Panc1 (cell line): ENCODE measurements at regions not wholly inside any gene's neighbourhood (a gene's known extent, or its start where the extent isn't known, plus 50 kb on each side); places are given as distances from the start of the nearest gene placed in this dataset.
"Not testable (repeated sequence)": the region's sequence is repeated elsewhere in the genome, so short reads cannot be mapped to it uniquely, and the experiment has no call there.

Source experiments
- ATAC-seq: fragments of 200-7000 bp; cut with Tn5 transposase; 2 replicates; pipeline ENCODE4 v1.9.1; 2020; ENCODE audit warnings: mild to moderate bottlenecking, moderate library complexity
- BruUV-seq: library from RNA; stranded (reverse); fragments of 400-500 nt; replicated peaks from 2 replicates; lab custom pipeline; 2021; lab: Mats Ljungman, UMichigan
- CTCF ChIA-PET: fragments of 300-600 bp; sonication (Branson Sonifier 250); formaldehyde crosslinking; loops from one replicate; lab custom pipeline; 2022; ENCODE audit warnings: antibody characterized with exemption; lab: Charles Lee
- POLR2A ChIA-PET: fragments of 300-600 bp; sonication (Branson Sonifier 250); formaldehyde crosslinking; loops from one replicate; lab custom pipeline; 2022; ENCODE audit warnings: antibody characterized with exemption; lab: Charles Lee
- DNase-seq: peaks from one replicate; pipeline ENCODE4 v3.0.0-alpha.2; 2010; ENCODE audit warnings: low read depth, low spot score
- H3K27ac ChIP-seq: 2 replicates; pipeline ENCODE4 v1.5.1; 2011; ENCODE audit warnings: mild to moderate bottlenecking, low read length, inconsistent platforms
- H3K27me3 ChIP-seq: fragments of 200-500 bp; sonication (Bioruptor generic); 2 replicates; pipeline ENCODE4 v1.6.0; 2014; ENCODE audit warnings: low read length, inconsistent platforms; ENCODE audit not compliant: control insufficient read depth, insufficient read depth
- H3K36me3 ChIP-seq: fragments of 200-500 bp; sonication (Bioruptor generic); 2 replicates; pipeline ENCODE4 v1.5.1; 2014; ENCODE audit warnings: inconsistent platforms, mild to moderate bottlenecking, low read length, moderate library complexity; ENCODE audit not compliant: control insufficient read depth, insufficient read depth
- H3K4me1 ChIP-seq: 2 replicates; pipeline ENCODE4 v1.5.1; 2011; ENCODE audit warnings: inconsistent platforms, mild to moderate bottlenecking, low read length, moderate library complexity; ENCODE audit not compliant: control insufficient read depth, insufficient read depth
- H3K4me3 ChIP-seq, 2 experiments: 2 replicates each; pipeline ENCODE4 v1.5.1; 2011 to 2012; ENCODE audit warnings: low read depth in 2 of 2, low read length in 2 of 2, mild to moderate bottlenecking in 2 of 2, inconsistent platforms in 1 of 2, moderate library complexity in 1 of 2
- H3K9me3 ChIP-seq: fragments of 200-500 bp; sonication (Bioruptor generic); 2 replicates; pipeline ENCODE4 v1.5.1; 2014; ENCODE audit warnings: low read depth, mild to moderate bottlenecking, inconsistent platforms, low read length, moderate library complexity; ENCODE audit not compliant: control insufficient read depth, insufficient read depth
- POLR2AphosphoS5 ChIP-seq: IDR thresholded peaks from 2 replicates; pipeline ENCODE4 v1.6.1; 2012; ENCODE audit warnings: mild to moderate bottlenecking, low read depth, low read length, moderate library complexity
- SIN3A ChIP-seq: IDR thresholded peaks from 2 replicates; pipeline ENCODE4 v1.6.1; 2012; ENCODE audit warnings: low read depth, mild to moderate bottlenecking, low read length, moderate library complexity, borderline replicate concordance; ENCODE audit not compliant: insufficient read depth
- TCF7L2 ChIP-seq: IDR thresholded peaks from 2 replicates; pipeline ENCODE4 v1.6.1; 2011; ENCODE audit warnings: mild to moderate bottlenecking, low read depth, low read length, inconsistent platforms
- in situ Hi-C: cut with HindIII; loops from 2 replicates; pipeline ENCODE4 v1.10.0; 2016; ENCODE audit warnings: low sequenced_read_pairs, low pct_unique_long_range_greater_than_20kb
- intact Hi-C: fragments of 100-400 bp; cut with micrococcal nuclease; formaldehyde crosslinking; loops from one replicate; pipeline ENCODE4 v1.10.0; 2022; ENCODE audit not compliant: unreplicated experiment
- TF ChIP-seq, protein P1 (sequence below): fragments of 450-650 bp; IDR thresholded peaks from 2 replicates; pipeline ENCODE4 v1.5.1; 2017; ENCODE audit warnings: mild to moderate bottlenecking
- TF ChIP-seq, protein P2 (sequence below), 2 experiments: IDR thresholded peaks; 2 replicates each; pipeline ENCODE4 v1.6.1; 2011 to 2012; ENCODE audit warnings: low read depth in 2 of 2, control low read depth in 1 of 2, low read length in 1 of 2, mild to moderate bottlenecking in 1 of 2, moderate library complexity in 1 of 2; ENCODE audit not compliant: insufficient read depth in 1 of 2

DNA sequence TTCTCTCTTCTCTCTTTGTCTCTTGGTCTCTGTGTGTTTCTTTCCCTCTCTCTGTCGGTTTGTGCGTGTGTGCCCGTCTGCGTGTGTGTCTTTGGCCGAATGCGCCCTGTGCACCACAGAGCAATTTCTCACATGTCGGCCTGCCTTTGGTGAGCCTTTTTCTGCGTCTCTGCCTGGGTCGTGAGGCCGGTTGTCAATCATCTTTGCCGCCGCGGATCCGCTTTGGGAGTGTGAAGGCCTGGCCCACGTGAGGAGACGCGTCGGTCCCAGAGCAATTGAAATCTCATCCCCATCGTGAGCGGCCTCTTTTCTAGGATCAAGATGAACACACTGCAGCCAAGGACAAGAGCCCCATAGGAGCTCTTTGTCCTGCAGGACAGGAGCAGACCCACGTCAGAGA lies 580.7 kb upstream of the ZNF337 start:
- no peaks in the 10 kb centered on the region for H3K9me3 ChIP-seq
- ChIA-PET POLR2A (no interaction called here), CTCF (no interaction called here)
- no peaks in the 10 kb centered on the region for H3K27me3 ChIP-seq
- H3K4me1 ChIP-seq: no peaks in the 10 kb centered on the region
- no peak overlapping the region for H3K27ac ChIP-seq
- intact Hi-C loops (no loop called here), in situ Hi-C loops (no loop called here)
- TF ChIP-seq POLR2AphosphoS5: no peak
- TF ChIP-seq TCF7L2: no peak
- no peak for TF ChIP-seq SIN3A
- TF ChIP-seq, protein P1, sequence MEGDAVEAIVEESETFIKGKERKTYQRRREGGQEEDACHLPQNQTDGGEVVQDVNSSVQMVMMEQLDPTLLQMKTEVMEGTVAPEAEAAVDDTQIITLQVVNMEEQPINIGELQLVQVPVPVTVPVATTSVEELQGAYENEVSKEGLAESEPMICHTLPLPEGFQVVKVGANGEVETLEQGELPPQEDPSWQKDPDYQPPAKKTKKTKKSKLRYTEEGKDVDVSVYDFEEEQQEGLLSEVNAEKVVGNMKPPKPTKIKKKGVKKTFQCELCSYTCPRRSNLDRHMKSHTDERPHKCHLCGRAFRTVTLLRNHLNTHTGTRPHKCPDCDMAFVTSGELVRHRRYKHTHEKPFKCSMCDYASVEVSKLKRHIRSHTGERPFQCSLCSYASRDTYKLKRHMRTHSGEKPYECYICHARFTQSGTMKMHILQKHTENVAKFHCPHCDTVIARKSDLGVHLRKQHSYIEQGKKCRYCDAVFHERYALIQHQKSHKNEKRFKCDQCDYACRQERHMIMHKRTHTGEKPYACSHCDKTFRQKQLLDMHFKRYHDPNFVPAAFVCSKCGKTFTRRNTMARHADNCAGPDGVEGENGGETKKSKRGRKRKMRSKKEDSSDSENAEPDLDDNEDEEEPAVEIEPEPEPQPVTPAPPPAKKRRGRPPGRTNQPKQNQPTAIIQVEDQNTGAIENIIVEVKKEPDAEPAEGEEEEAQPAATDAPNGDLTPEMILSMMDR: no peak
- TF ChIP-seq, protein P2, sequence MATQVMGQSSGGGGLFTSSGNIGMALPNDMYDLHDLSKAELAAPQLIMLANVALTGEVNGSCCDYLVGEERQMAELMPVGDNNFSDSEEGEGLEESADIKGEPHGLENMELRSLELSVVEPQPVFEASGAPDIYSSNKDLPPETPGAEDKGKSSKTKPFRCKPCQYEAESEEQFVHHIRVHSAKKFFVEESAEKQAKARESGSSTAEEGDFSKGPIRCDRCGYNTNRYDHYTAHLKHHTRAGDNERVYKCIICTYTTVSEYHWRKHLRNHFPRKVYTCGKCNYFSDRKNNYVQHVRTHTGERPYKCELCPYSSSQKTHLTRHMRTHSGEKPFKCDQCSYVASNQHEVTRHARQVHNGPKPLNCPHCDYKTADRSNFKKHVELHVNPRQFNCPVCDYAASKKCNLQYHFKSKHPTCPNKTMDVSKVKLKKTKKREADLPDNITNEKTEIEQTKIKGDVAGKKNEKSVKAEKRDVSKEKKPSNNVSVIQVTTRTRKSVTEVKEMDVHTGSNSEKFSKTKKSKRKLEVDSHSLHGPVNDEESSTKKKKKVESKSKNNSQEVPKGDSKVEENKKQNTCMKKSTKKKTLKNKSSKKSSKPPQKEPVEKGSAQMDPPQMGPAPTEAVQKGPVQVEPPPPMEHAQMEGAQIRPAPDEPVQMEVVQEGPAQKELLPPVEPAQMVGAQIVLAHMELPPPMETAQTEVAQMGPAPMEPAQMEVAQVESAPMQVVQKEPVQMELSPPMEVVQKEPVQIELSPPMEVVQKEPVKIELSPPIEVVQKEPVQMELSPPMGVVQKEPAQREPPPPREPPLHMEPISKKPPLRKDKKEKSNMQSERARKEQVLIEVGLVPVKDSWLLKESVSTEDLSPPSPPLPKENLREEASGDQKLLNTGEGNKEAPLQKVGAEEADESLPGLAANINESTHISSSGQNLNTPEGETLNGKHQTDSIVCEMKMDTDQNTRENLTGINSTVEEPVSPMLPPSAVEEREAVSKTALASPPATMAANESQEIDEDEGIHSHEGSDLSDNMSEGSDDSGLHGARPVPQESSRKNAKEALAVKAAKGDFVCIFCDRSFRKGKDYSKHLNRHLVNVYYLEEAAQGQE (IDR thresholded peaks at IDR 0.05; ENCODE audit: insufficient read depth in 1 of 2, low read depth in 2 of 2, low read length in 1 of 2): no peak
- H3K4me3 ChIP-seq: no peak overlapping the region
- BruUV-seq: no TSS peak
- H3K36me3 ChIP-seq: no peaks in the 10 kb centered on the region
- DNase-seq (no peak), ATAC-seq (no peak)

DNA sequence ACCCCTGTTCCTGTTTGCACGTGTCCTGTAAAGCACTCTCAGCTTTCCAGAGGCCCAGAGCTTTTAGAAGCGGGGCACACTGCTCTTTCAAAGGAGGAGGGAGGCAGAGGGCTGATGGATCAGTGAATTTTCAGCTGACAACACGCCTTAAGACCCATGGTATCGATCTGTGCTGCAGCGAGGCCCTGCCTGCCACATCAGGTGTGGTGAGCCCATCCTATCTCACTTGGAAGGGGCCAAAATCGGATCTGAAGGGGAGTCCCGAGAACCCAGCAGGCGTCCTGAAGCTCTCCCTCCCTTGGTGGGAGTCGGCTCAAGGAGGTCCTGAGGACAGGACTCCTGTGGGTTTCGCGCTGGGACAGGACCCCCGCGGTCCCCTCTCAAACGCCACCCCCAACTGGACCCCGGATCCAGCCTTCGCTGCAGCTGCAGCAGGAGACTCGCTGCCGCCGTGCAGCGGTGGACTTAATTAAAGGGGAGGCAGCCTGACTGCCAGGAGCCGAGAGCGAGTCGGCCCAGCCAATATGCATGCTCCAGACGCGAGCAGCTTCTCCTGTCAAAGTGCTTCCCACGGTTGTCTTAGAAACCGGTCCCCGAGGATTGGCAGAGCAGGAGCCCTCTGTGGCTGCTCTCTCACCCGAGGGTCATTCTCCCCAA lies 580.0 kb upstream of the ZNF337 start:
- in situ Hi-C loops: no loop called here
- TF ChIP-seq POLR2AphosphoS5 (no peak), SIN3A (no peak), TCF7L2 (no peak)
- TF ChIP-seq, protein P1: no peak
- TF ChIP-seq, protein P2 (IDR thresholded peaks at IDR 0.05; ENCODE audit: insufficient read depth in 1 of 2, low read depth in 2 of 2, low read length in 1 of 2): no peak
- H3K27ac ChIP-seq: no peak overlapping the region
- no TSS peak for BruUV-seq
- H3K4me3 ChIP-seq: no peak overlapping the region
- ATAC-seq: no peak
- intact Hi-C loops: no loop called here
- no peaks in the 10 kb centered on the region for H3K4me1 ChIP-seq
- H3K27me3 ChIP-seq: no peaks in the 10 kb centered on the region
- no peak for DNase-seq
- H3K9me3 ChIP-seq: no peaks in the 10 kb centered on the region
- no peaks in the 10 kb centered on the region for H3K36me3 ChIP-seq
- POLR2A ChIA-PET: no interaction called here
- CTCF ChIA-PET: interaction anchor here (0.6 kb wide), 1 partner anchor 428 kb away, joined by 10 read pairs; no protein-coding TSS in a partner anchor

DNA sequence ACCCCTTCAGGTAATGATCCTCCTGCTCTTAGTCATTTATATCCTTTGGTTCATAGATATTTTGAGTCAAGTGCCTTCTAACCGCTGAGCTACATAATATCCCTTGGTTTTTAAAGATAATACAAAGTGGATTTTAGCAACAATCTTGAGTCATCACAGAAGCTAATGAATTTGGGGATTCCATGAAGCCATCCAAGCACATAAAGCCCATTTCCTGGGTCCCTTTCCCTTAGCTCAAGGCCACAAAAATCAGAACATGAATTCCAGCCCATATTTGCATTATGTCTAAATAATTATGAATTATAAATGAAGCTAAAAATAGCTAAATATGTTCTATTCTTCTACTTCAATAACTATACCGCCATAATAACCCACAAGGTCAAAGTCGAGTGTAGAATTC lies 572.1 kb upstream of the ZNF337 start:
- H3K9me3 ChIP-seq, in situ Hi-C loops, H3K27me3 ChIP-seq, H3K4me3 ChIP-seq, POLR2A ChIA-PET, H3K27ac ChIP-seq, CTCF ChIA-PET, DNase-seq, H3K36me3 ChIP-seq, BruUV-seq, ATAC-seq, H3K4me1 ChIP-seq, intact Hi-C loops: not testable (repeated sequence)
